GM18858 (cell line): ENCODE measurements at regions not wholly inside any gene's neighbourhood (a gene's known extent, or its start where the extent isn't known, plus 50 kb on each side); places are given as distances from the start of the nearest gene placed in this dataset.

Experiments used
- ATAC-seq: cut with Tn5 transposase; IDR thresholded peaks from one replicate; pipeline ENCODE4 v1.9.1; 2021; ENCODE audit not compliant: unreplicated experiment

GRCh38 chr19:29292153-29292552, 79.2 kb upstream of the UQCRFS1 start:
- no peak for ATAC-seq

- no peak for ATAC-seq
Measured at GRCh38 chr19:29292562-29292961, 79.6 kb upstream of the UQCRFS1 start.

GRCh38 chr19:29293292-29293691, 80.3 kb upstream of the UQCRFS1 start:
- no peak for ATAC-seq

DNA sequence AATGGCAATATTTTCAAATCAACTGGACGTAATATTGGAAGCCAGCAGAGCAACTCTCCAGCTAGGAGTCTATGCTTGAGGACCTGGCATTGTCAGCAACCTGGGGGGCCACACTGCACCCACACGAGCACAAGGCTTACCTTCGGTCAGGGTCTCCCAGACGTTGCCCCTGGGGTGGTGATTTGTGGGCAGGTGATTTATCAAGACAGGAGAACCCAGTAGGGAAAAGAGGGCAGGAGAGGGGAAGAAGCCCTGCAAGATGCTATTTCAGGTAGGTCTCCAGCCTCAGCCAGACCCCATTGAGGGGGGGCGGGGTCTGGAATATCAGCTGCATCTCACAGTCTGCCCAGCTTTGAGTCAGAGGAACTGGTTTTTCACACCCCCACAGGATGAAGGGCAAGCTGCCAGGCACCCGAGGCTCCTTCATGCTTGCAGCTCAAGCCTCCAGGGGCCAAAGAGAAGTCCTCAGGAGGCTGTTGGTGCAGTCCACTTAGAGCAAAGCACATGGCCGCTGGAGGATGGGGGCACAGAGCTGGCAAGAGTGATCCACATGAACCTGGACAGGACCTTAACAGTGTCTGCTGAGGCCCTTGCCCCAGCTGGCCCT, 80.9 kb upstream of the UQCRFS1 start:
- no peak for ATAC-seq

DNA sequence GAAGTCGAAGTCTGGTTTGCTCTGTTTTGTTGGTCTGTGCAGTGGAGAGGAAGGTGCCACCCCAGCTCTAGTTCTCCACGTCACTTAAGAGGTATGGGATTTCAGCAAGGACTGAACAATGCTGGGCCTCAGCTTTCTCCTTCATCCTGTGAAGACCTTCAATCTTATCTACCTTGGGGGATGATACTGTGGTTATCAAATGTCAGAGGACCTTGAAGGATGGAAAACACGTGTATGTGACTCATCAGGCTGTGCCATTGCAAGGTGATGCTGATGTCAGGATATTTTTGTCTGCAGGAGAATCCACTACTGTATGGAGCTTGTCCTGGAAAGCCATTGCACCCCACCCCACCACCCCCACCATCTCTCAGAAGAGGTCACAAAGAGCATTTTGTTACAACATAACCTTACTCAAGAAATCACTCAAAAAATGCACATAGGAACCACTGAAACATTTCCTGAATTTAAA, 81.4 kb upstream of the UQCRFS1 start:
- no peak for ATAC-seq

GRCh38 chr19:29295285-29295684, 82.3 kb upstream of the UQCRFS1 start:
- no peak for ATAC-seq

DNA sequence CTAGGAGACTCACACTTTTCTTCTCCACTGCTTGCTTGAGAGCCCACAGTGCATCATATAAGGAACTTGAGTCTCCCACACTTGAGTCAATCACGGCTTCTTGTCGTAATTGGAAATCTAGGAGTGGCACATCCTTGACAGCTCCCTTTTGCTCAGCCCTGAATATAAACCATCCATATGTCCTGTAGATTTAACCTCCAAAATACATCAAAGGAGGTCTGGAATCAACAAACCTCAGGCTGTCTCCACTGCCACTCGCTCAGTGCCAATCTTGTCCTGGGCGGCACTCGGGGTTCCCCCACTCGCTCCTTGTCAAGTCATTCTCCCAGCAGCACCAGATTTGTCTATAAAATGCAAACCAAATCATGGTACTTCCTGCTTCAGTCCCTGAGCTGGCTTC, 84.4 kb upstream of the UQCRFS1 start:
- no peak for ATAC-seq

DNA sequence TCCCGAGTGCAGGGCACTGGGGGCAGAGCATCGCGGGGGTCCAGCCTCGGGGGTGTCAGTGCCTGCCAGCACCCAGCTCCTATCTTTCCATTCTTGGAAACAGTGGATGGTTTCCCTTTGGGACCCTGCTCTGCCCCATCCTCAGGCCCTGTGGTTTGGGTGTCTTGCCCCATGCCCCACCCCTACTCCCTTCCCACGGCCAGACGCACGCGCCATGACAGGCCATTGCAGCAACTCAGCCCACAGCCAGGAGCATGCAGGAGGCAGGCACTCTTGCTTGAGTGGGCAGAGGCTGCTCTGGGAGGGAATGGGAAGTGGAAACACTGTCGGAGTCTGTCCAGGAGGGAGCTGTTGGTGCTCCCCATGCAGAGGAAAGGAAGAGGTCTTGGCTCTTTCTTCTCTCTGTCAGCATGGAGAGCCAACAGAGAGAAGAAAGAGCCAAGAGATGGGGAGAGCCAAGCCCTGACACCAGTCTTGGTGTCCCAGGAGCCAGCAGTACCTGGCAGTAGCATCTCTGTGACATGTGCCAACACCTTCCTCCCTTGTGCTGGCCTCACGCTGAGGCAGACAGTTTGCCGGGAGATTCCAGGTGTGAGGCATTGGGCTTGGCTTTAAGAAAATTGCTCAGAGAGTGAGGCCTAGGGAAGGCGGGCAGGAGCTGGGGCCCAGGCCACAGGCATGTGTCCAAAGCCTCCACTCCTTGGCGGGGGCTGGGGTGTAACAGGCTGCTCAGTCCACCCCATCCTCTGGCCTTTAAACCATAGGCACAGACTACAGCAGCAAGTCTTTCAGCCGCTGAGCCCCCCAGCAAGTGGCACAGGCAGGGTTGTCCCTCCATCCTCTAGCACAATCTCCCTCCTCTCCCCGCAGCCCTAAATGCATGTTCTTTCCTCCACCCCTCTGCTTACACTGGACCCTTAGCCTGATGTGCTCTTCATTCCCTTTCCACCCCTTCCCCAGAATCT, 86.7 kb upstream of the UQCRFS1 start:
- no peak for ATAC-seq

- ATAC-seq = no peak
Measured at GRCh38 chr19:29302002-29302928, 89.3 kb upstream of the UQCRFS1 start.

DNA sequence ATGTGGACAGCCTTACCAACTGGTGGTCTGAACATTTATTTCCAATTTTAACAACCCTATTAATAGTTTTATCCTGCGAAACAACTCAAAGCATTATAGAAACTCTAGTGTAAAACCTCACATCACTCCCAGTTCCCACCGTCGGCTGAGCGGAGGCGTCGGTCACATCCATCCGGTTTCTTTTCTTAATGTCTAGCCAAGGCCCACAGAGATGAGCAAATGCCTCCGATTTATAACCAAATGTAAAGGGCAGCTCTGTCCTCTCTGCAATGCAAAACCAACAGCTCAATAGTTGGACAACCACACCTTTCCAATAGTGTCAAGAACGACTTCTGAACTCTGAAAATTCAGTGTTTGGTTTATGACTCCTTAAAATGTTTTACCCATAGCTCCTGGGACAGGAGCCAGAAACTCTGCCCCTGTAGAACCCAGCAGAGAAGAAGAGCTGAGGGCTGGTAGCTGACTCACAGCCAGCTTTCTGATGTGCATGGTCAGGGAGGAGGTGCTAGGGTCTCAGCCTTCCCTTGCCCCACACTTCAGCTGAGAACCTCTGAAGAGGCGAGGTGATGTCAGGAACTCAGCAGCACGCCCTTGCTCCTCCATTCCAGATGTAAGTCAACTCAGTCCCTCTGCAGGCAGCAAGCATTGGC, 90.2 kb upstream of the UQCRFS1 start:
- no peak for ATAC-seq

DNA sequence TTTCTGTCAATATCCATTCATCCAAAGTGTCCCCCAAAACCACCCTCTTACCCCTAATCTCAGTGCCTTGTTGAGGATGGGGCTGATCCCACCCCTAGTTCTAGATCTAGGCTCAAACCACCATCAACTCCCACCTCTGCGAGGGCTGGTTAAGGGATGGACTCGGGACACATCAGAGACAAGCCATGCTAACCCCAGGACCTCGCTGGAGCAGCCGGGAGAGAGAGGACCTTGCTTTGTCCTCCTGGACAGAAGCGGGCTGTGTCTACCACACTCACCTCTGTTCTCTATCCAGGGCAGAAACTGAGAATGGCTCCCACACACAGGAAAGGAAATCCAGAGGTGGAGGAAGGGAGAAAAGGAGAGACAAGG, 90.8 kb upstream of the UQCRFS1 start:
- ATAC-seq = no peak

DNA sequence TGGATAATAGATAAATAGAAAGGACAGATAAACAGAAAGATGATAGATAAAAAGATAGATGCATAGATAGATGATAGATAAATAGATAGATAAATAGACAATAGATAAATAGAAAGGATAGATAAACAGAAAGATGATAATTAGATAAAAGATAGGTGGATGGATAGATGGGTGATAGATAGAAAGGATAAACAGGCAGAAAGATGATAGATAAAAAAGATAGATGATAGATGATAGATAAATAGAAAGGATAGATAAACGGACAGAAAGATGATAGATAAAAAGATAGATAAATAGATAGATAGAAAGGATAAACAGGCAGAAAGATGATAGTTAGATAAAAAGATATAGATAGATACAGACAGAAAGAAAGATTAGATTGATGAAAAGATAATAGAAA, 92.3 kb upstream of the UQCRFS1 start:
- ATAC-seq = no peak

DNA sequence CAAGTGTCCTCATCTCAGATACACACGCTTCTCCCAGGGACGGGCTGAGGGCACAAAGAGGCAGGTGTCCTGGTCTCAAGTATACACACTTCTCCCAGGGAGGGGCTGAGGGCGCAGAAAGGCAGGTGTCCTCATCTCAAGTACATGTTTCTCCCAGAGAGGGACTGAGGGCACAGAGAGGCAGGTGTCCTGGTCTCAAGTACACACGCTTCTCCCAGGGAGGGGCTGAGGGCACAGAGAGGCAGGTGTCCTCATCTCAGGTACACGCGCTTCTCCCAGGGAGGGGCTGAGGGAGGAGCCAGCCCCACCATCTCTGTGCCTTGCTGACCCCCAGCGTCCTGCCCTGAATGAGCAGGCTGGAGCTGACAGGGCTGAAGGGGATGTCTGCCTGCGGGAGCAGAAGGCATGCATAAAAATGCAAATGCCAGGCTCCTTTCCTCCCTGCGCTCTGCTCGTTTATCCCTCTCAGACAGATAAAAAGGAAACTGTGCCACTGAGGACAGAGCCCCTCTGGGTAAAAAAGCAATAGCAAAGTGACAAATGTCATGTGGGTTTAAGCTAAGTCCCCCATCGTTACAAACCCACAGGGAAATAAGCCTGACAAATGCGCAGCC, 96.1 kb upstream of the UQCRFS1 start:
- ATAC-seq = no peak

DNA sequence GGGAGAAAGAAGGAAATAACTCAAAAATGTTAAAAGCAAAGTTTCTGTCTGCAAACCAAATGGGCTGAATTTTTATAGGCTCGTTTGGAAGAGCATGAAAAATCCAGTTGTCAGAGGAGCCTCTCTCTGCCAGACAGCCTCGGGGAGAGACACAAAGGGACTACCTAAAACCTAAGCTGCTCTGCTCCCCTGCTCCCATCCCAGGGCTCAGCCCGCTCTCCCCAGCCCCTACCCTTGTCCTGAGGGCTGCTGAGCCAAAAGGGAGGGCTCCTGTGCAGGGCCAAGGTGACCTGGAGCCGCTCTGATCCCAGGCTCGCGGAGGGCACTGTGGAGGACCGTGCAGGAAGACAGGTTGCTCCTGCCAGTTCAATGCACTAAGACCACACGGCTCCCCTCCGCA, 96.7 kb upstream of the UQCRFS1 start:
- no peak for ATAC-seq

DNA sequence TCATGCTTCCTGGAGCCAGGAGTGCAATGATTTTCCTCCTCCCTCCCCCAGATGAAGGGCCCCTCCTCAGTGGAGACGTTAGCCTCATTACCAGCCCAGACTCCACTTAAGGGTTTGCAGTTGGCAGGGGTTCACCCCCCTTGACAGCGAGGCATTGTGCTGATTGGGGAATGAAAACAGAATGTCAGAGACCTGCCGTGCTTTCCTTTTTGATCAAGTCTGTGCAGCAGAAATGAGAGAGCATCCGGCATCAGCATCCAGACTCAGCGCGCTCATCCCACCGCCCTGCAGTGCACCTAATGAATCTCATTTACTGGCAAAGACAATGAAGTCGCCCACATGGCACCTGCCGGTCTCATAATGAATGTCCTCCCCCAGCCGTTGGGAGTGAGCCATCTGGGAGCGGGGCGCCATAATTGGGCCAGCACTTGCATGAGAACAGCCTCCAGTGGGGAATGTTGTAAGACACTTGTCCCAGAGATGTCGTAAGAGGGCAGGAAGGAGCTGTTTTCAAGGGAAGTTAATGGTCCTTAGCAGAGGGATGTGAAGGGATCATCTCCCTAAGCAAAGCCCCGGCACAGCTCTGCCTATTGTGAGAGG, 98.3 kb upstream of the UQCRFS1 start:
- no peak for ATAC-seq

GRCh38 chr19:29315556-29316190, 102.7 kb upstream of the UQCRFS1 start:
- no peak for ATAC-seq

- ATAC-seq = no peak
Measured at GRCh38 chr19:29318581-29318980, 105.6 kb upstream of the UQCRFS1 start.

- ATAC-seq = no peak
Measured at GRCh38 chr19:29320086-29320485, 107.1 kb upstream of the UQCRFS1 start.

GRCh38 chr19:29320618-29321017, 107.7 kb upstream of the UQCRFS1 start:
- ATAC-seq = no peak
